ENCODE measurements at regions not wholly inside any gene's neighbourhood (a gene's known extent, or its start where the extent isn't known, plus 50 kb on each side); places are given as distances from the start of the nearest gene placed in this dataset.

GRCh38 chr11:27931770-27932169 lies 176.2 kb downstream of the KIF18A start:
- TF ChIP-seq CTCF (conservative IDR thresholded peaks at IDR 0.05; ENCODE audit: low read length) (no peak), EZH2phosphoT487 (IDR thresholded peaks at IDR 0.05; ENCODE audit: borderline replicate concordance, low read depth, low read length) (no peak)
